CD4-positive, alpha-beta T cell (primary cell): ENCODE measurements at regions not wholly inside any gene's neighbourhood (a gene's known extent, or its start where the extent isn't known, plus 50 kb on each side); places are given as distances from the start of the nearest gene placed in this dataset.

Experiments used
- ATAC-seq: fragments of 200-7000 bp; cut with Tn5 transposase; one replicate; pipeline ENCODE4 v1.10.0; 2022; ENCODE audit warnings: mild to moderate bottlenecking; ENCODE audit not compliant: poor library complexity
- CTCF ChIA-PET: fragments of 350-600 bp; sonication (Branson Sonifier 250); formaldehyde crosslinking; loops from one replicate; lab custom pipeline; 2021; ENCODE audit warnings: antibody characterized with exemption, inconsistent platforms; lab: Charles Lee
- POLR2A ChIA-PET: fragments of 350-600 bp; sonication (Branson Sonifier 250); formaldehyde crosslinking; loops from one replicate; lab custom pipeline; 2021; ENCODE audit warnings: antibody characterized with exemption, inconsistent platforms; lab: Charles Lee
- DNase-seq, 14 experiments: peaks; one replicate each; pipeline ENCODE4 v3.0.0-alpha.2; 2013 to 2020; ENCODE audit warnings: mixed read lengths in 2 of 14
- H3K27ac ChIP-seq, 2 donors: one replicate each; pipeline versions ENCODE4 v1.5.1 to v1.7.0; 2013; ENCODE audit warnings: low read length in 2 of 2, low read depth in 1 of 2, mild to moderate bottlenecking in 1 of 2
- H3K27me3 ChIP-seq, 2 experiments: 1 replicate in 1 of 2; 2 replicates in 1 of 2; pipeline versions ENCODE4 v1.6.1 to v1.7.0; 2013; ENCODE audit warnings: low read length in 2 of 2, control low read depth in 1 of 2, mild to moderate bottlenecking in 1 of 2, moderate library complexity in 1 of 2; ENCODE audit not compliant: insufficient read depth in 2 of 2, control insufficient read depth in 1 of 2
- H3K36me3 ChIP-seq: one replicate; pipeline ENCODE4 v1.6.1; 2013; ENCODE audit warnings: low read length, control low read depth; ENCODE audit not compliant: insufficient read depth
- H3K4me1 ChIP-seq: one replicate; pipeline ENCODE4 v1.6.1; 2013; ENCODE audit warnings: low read length, control low read depth; ENCODE audit not compliant: insufficient read depth
- H3K4me3 ChIP-seq: one replicate; pipeline ENCODE4 v1.5.1; 2013; ENCODE audit warnings: mild to moderate bottlenecking, low read length, moderate library complexity
- H3K9me3 ChIP-seq, 2 experiments: 1 replicate in 1 of 2; 2 replicates in 1 of 2; pipeline versions ENCODE4 v1.6.1 to v1.7.0; 2013; ENCODE audit warnings: low read length in 2 of 2, mild to moderate bottlenecking in 2 of 2, control low read depth in 1 of 2, moderate library complexity in 1 of 2; ENCODE audit not compliant: control insufficient read depth in 1 of 2, insufficient read depth in 1 of 2
- H3K27ac Mint-ChIP-seq: one replicate; pipeline ENCODE4 v1.8.0; 2020; ENCODE audit warnings: mixed read lengths
- H3K27me3 Mint-ChIP-seq: one replicate; pipeline ENCODE4 v1.8.0; 2021; ENCODE audit warnings: mixed read lengths
- H3K36me3 Mint-ChIP-seq: one replicate; pipeline ENCODE4 v1.8.0; 2021; ENCODE audit warnings: low read depth, mixed read lengths
- H3K4me1 Mint-ChIP-seq: one replicate; pipeline ENCODE4 v1.8.0; 2021; ENCODE audit warnings: low read depth, mixed read lengths
- H3K4me3 Mint-ChIP-seq: one replicate; pipeline ENCODE4 v1.8.0; 2020; ENCODE audit warnings: mild to moderate bottlenecking, mixed read lengths
- H3K9me3 Mint-ChIP-seq: one replicate; pipeline ENCODE4 v1.8.0; 2020; ENCODE audit warnings: mixed read lengths
- CTCF ChIP-seq: fragments of 200-600 bp; IDR thresholded peaks from one replicate; pipeline ENCODE4 v1.8.0; 2022; ENCODE audit warnings: antibody characterized with exemption, mild to moderate bottlenecking
- intact Hi-C, 2 experiments: fragments of 100-400 bp; cut with DNase I in 1 of 2; cut with micrococcal nuclease in 1 of 2; formaldehyde crosslinking; loops; one replicate each; pipeline versions ENCODE4 v1.15.1 to v1.9.0; 2023 to 2025; cut with DNase I, micrococcal nuclease

- no peak for TF ChIP-seq CTCF
- Histone ChIP-seq H3K4me3 (no peak overlapping the region), H3K9me3 (peaks cover 0 to 7% of the 10 kb centered on the region in 2 experiments), H3K4me1 (no peaks in the 10 kb centered on the region), H3K36me3 (no peaks in the 10 kb centered on the region), H3K27me3 (no peaks in the 10 kb centered on the region), H3K27ac (no peak overlapping the region)
- Mint-ChIP-seq H3K36me3 (no peaks in the 10 kb centered on the region), H3K27me3 (no peaks in the 10 kb centered on the region), H3K9me3 (peaks cover 9% of the 10 kb centered on the region), H3K4me3 (no peak overlapping the region), H3K4me1 (no peaks in the 10 kb centered on the region), H3K27ac (no peak overlapping the region)
- ATAC-seq = no peak
- DNase-seq = no peak
- intact Hi-C loops = no loop called here
- POLR2A ChIA-PET = no interaction called here
- CTCF ChIA-PET = no interaction called here
Measured at GRCh38 chr11:97123237-97123636, 733.4 kb downstream of the JRKL start.

GRCh38 chr11:97136067-97136466, 746.3 kb downstream of the JRKL start:
- intact Hi-C loops = no loop called here
- H3K9me3 Mint-ChIP-seq = peaks cover 12% of the 10 kb centered on the region
- H3K27ac Mint-ChIP-seq = no peak overlapping the region
- DNase-seq = no peak
- no peak for ATAC-seq
- Histone ChIP-seq H3K36me3 (no peaks in the 10 kb centered on the region), H3K4me3 (no peak overlapping the region), H3K27me3 (no peaks in the 10 kb centered on the region), H3K27ac (no peak overlapping the region), H3K4me1 (no peaks in the 10 kb centered on the region), H3K9me3 (peaks cover 3 to 6% of the 10 kb centered on the region in 2 experiments)
- H3K4me3 Mint-ChIP-seq = no peak overlapping the region
- TF ChIP-seq CTCF = no peak
- ChIA-PET POLR2A (no interaction called here), CTCF (no interaction called here)
- H3K27me3 Mint-ChIP-seq = no peaks in the 10 kb centered on the region
- no peaks in the 10 kb centered on the region for H3K36me3 Mint-ChIP-seq
- H3K4me1 Mint-ChIP-seq = no peaks in the 10 kb centered on the region

- no peaks in the 10 kb centered on the region for H3K36me3 Mint-ChIP-seq
- peaks cover 3 to 6% of the 10 kb centered on the region in 2 experiments for H3K9me3 ChIP-seq
- no peaks in the 10 kb centered on the region for H3K27me3 ChIP-seq
- H3K27me3 Mint-ChIP-seq = no peaks in the 10 kb centered on the region
- H3K36me3 ChIP-seq = no peaks in the 10 kb centered on the region
- H3K4me3 ChIP-seq = no peak overlapping the region
- TF ChIP-seq CTCF = no peak
- DNase-seq (no peak), ATAC-seq (no peak)
- H3K27ac Mint-ChIP-seq = no peak overlapping the region
- intact Hi-C loops = no loop called here
- POLR2A ChIA-PET = no interaction called here
- H3K4me3 Mint-ChIP-seq = no peak overlapping the region
- no peaks in the 10 kb centered on the region for H3K4me1 Mint-ChIP-seq
- peaks cover 15% of the 10 kb centered on the region for H3K9me3 Mint-ChIP-seq
- H3K4me1 ChIP-seq = no peaks in the 10 kb centered on the region
- H3K27ac ChIP-seq = no peak overlapping the region
- CTCF ChIA-PET = no interaction called here
Measured at GRCh38 chr11:97140885-97141494, 751.2 kb downstream of the JRKL start.
